ENCODE measurements at regions not wholly inside any gene's neighbourhood (a gene's known extent, or its start where the extent isn't known, plus 50 kb on each side); places are given as distances from the start of the nearest gene placed in this dataset.

GRCh38 chr5:124639095-124639665 lies 107.3 kb downstream of the ZNF608 start:
- no peak for TF ChIP-seq CTCF (IDR thresholded peaks at IDR 0.05)
- no peak for TF ChIP-seq ZFX (IDR thresholded peaks at IDR 0.05; ENCODE audit: borderline replicate concordance)

Measured in 22Rv1 (cell line).